ENCODE measurements at regions not wholly inside any gene's neighbourhood (a gene's known extent, or its start where the extent isn't known, plus 50 kb on each side); places are given as distances from the start of the nearest gene placed in this dataset.

GRCh38 chr2:138323382-138324067, 178.0 kb upstream of the SPOPL start:
- Histone ChIP-seq H3K27me3 (no peaks in the 10 kb centered on the region), H3K4me2 (no peak overlapping the region), H3K9ac (no peak overlapping the region), H3K36me3 (no peaks in the 10 kb centered on the region), H3K4me1 (no peaks in the 10 kb centered on the region), H4K20me1 (no peaks in the 10 kb centered on the region), H3K27ac (no peak overlapping the region), H3K9me3 (no peaks in the 10 kb centered on the region), H3K4me3 (no peak overlapping the region)
- TF ChIP-seq Cebpa-rat (IDR thresholded peaks at IDR 0.05): no peak

- no peaks in the 10 kb centered on the region for H3K27me3 ChIP-seq
- H3K4me2 ChIP-seq: no peak overlapping the region
- H4K20me1 ChIP-seq: no peaks in the 10 kb centered on the region
- no peak overlapping the region for H3K9ac ChIP-seq
- H3K9me3 ChIP-seq: no peaks in the 10 kb centered on the region
- no peak overlapping the region for H3K4me3 ChIP-seq
- H3K36me3 ChIP-seq: no peaks in the 10 kb centered on the region
- H3K4me1 ChIP-seq: no peaks in the 10 kb centered on the region
- H3K27ac ChIP-seq: no peak overlapping the region
- TF ChIP-seq Cebpa-rat (IDR thresholded peaks at IDR 0.05): no peak
Measured at GRCh38 chr2:138324068-138324771, 177.3 kb upstream of the SPOPL start.

- H3K36me3 ChIP-seq: no peaks in the 10 kb centered on the region
- no peaks in the 10 kb centered on the region for H4K20me1 ChIP-seq
- no peaks in the 10 kb centered on the region for H3K4me1 ChIP-seq
- H3K27me3 ChIP-seq: no peaks in the 10 kb centered on the region
- no peak for TF ChIP-seq Cebpa-rat (IDR thresholded peaks at IDR 0.05)
- H3K4me2 ChIP-seq: no peak overlapping the region
- H3K9me3 ChIP-seq: no peaks in the 10 kb centered on the region
- H3K27ac ChIP-seq: no peak overlapping the region
- H3K9ac ChIP-seq: no peak overlapping the region
- H3K4me3 ChIP-seq: no peak overlapping the region
Measured at GRCh38 chr2:138327967-138328366, 173.6 kb upstream of the SPOPL start.

- no peaks in the 10 kb centered on the region for H4K20me1 ChIP-seq
- H3K4me2 ChIP-seq: no peak overlapping the region
- no peak overlapping the region for H3K4me3 ChIP-seq
- no peaks in the 10 kb centered on the region for H3K4me1 ChIP-seq
- H3K27me3 ChIP-seq: no peaks in the 10 kb centered on the region
- H3K27ac ChIP-seq: no peak overlapping the region
- H3K9ac ChIP-seq: no peak overlapping the region
- H3K36me3 ChIP-seq: no peaks in the 10 kb centered on the region
- TF ChIP-seq Cebpa-rat (IDR thresholded peaks at IDR 0.05): no peak
- no peaks in the 10 kb centered on the region for H3K9me3 ChIP-seq
Measured at GRCh38 chr2:138329162-138329561, 172.4 kb upstream of the SPOPL start.

- TF ChIP-seq Cebpa-rat (IDR thresholded peaks at IDR 0.05): no peak
- H3K9me3 ChIP-seq: no peaks in the 10 kb centered on the region
- H4K20me1 ChIP-seq: no peaks in the 10 kb centered on the region
- no peak overlapping the region for H3K27ac ChIP-seq
- no peak overlapping the region for H3K4me3 ChIP-seq
- H3K9ac ChIP-seq: no peak overlapping the region
- no peaks in the 10 kb centered on the region for H3K27me3 ChIP-seq
- H3K4me1 ChIP-seq: no peaks in the 10 kb centered on the region
- no peak overlapping the region for H3K4me2 ChIP-seq
- H3K36me3 ChIP-seq: no peaks in the 10 kb centered on the region
Measured at GRCh38 chr2:138329591-138329990, 172.0 kb upstream of the SPOPL start.

GRCh38 chr2:138333121-138333520, 168.4 kb upstream of the SPOPL start:
- no peaks in the 10 kb centered on the region for H3K27me3 ChIP-seq
- no peak for TF ChIP-seq Cebpa-rat (IDR thresholded peaks at IDR 0.05)
- no peaks in the 10 kb centered on the region for H3K4me1 ChIP-seq

GRCh38 chr2:138333677-138334076, 167.9 kb upstream of the SPOPL start:
- H4K20me1 ChIP-seq: no peaks in the 10 kb centered on the region
- H3K4me3 ChIP-seq: no peak overlapping the region
- no peak overlapping the region for H3K27ac ChIP-seq
- no peaks in the 10 kb centered on the region for H3K9me3 ChIP-seq
- no peaks in the 10 kb centered on the region for H3K27me3 ChIP-seq
- TF ChIP-seq Cebpa-rat (IDR thresholded peaks at IDR 0.05): no peak
- no peaks in the 10 kb centered on the region for H3K36me3 ChIP-seq
- no peaks in the 10 kb centered on the region for H3K4me1 ChIP-seq
- no peak overlapping the region for H3K9ac ChIP-seq
- no peak overlapping the region for H3K4me2 ChIP-seq

More at GRCh38 chr2:138333121-138333520, 168.4 kb upstream of the SPOPL start:
- H3K4me3 ChIP-seq: no peak overlapping the region
- H3K36me3 ChIP-seq: no peaks in the 10 kb centered on the region
- H3K9ac ChIP-seq: no peak overlapping the region
- no peak overlapping the region for H3K27ac ChIP-seq
- no peak overlapping the region for H3K4me2 ChIP-seq
- no peaks in the 10 kb centered on the region for H4K20me1 ChIP-seq
- H3K9me3 ChIP-seq: no peaks in the 10 kb centered on the region

GRCh38 chr2:138334323-138334722, 167.2 kb upstream of the SPOPL start:
- Histone ChIP-seq H3K36me3 (no peaks in the 10 kb centered on the region), H3K9me3 (no peaks in the 10 kb centered on the region), H4K20me1 (no peaks in the 10 kb centered on the region), H3K9ac (no peak overlapping the region), H3K27me3 (no peaks in the 10 kb centered on the region), H3K4me3 (no peak overlapping the region), H3K27ac (no peak overlapping the region), H3K4me1 (no peaks in the 10 kb centered on the region), H3K4me2 (no peak overlapping the region)
- no peak for TF ChIP-seq Cebpa-rat (IDR thresholded peaks at IDR 0.05)

GRCh38 chr2:138335036-138335435, 166.5 kb upstream of the SPOPL start:
- no peak overlapping the region for H3K4me2 ChIP-seq
- TF ChIP-seq Cebpa-rat (IDR thresholded peaks at IDR 0.05): no peak

GRCh38 chr2:138336146-138336545, 165.4 kb upstream of the SPOPL start:
- TF ChIP-seq Cebpa-rat (IDR thresholded peaks at IDR 0.05): no peak

More at GRCh38 chr2:138335036-138335435, 166.5 kb upstream of the SPOPL start:
- no peaks in the 10 kb centered on the region for H3K9me3 ChIP-seq
- H3K27ac ChIP-seq: no peak overlapping the region
- no peaks in the 10 kb centered on the region for H4K20me1 ChIP-seq
- H3K4me3 ChIP-seq: no peak overlapping the region
- no peak overlapping the region for H3K9ac ChIP-seq
- H3K27me3 ChIP-seq: no peaks in the 10 kb centered on the region
- H3K36me3 ChIP-seq: no peaks in the 10 kb centered on the region
- H3K4me1 ChIP-seq: no peaks in the 10 kb centered on the region

More at GRCh38 chr2:138336146-138336545, 165.4 kb upstream of the SPOPL start:
- Histone ChIP-seq H3K4me3 (no peak overlapping the region), H4K20me1 (no peaks in the 10 kb centered on the region), H3K36me3 (no peaks in the 10 kb centered on the region), H3K9ac (no peak overlapping the region), H3K27ac (no peak overlapping the region), H3K4me2 (no peak overlapping the region), H3K4me1 (no peaks in the 10 kb centered on the region), H3K27me3 (no peaks in the 10 kb centered on the region), H3K9me3 (no peaks in the 10 kb centered on the region)

All from BLaER1 (cell line).